HG02642 (cell line): ENCODE measurements at regions not wholly inside any gene's neighbourhood (a gene's known extent, or its start where the extent isn't known, plus 50 kb on each side); places are given as distances from the start of the nearest gene placed in this dataset.

Experiments
- ATAC-seq: cut with Tn5 transposase; IDR thresholded peaks from one replicate; pipeline ENCODE4 v1.9.1; 2021; ENCODE audit warnings: mild to moderate bottlenecking; ENCODE audit not compliant: unreplicated experiment, poor library complexity

- no peak for ATAC-seq
These were observed 99.1 kb upstream of the NRXN3 start for GRCh38 chr14:78071016-78071549.

DNA sequence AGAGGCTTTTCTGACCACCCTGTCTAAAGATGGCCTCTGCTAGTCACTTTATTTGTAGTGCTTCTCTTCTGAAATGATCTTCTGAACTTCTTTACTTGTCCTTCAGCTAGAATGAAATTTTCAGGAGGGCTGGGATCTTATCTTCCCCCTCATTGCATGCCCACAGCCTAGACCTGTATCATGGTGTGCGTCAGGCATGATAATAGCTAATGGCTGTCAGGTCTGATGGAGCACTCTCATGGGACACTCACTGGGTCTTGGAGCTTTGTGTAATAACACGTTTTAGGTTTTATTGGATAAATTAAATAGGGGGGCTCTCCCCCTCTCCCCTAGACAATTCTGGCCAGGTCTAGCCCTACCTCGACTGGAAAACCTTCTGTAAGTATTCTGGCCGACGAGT is 97.1 kb upstream of the NRXN3 start:
- ATAC-seq = no peak

- ATAC-seq = no peak
These were observed 95.6 kb upstream of the NRXN3 start for GRCh38 chr14:78074561-78074960.

DNA sequence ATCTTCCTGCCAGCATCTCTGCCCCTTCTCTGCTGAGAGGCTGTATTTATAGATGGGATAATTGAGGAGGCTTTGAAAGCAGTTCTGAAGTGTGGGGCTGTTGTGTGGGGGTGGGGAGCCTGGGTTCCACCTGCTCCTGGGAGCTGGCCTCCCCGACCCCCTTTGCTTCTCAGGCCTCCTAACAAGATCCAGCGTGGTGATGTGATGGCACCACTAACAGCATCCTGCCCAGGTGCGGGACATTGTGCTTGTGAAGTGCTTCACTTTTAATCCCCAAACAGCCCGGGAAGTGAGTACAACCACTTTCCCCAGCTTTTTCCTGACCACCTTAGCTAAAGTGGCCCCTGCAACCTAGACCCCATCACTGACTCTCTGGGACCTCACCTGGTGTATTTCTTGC is 95.1 kb upstream of the NRXN3 start:
- ATAC-seq = no peak

GRCh38 chr14:78075555-78076277 is 94.5 kb upstream of the NRXN3 start:
- ATAC-seq = no peak

- ATAC-seq = no peak
These were observed 88.9 kb upstream of the NRXN3 start for GRCh38 chr14:78081245-78081644.

GRCh38 chr14:78083837-78084236 is 86.3 kb upstream of the NRXN3 start:
- no peak for ATAC-seq

- no peak for ATAC-seq
These were observed 83.8 kb upstream of the NRXN3 start for GRCh38 chr14:78086342-78086741.

DNA sequence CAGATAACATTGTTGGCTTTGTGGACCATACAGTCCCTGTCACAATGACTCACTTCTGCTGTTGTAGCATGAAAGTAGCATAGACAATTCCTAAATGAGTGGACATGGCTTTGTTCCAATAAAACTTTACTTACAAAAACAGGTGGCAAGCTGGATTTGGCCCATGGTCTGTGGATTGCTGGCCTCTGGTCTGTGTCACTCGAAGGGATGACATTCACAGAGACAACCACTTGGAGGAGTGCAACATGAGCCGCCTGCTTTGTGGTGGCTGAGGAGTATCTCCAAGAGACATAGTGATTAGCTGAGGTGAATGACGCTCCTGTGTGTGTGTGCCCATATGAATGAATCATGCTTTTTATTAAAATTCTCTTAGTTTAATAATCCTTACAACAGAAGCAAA is 81.3 kb upstream of the NRXN3 start:
- no peak for ATAC-seq

GRCh38 chr14:78090864-78091263 is 79.3 kb upstream of the NRXN3 start:
- no peak for ATAC-seq

DNA sequence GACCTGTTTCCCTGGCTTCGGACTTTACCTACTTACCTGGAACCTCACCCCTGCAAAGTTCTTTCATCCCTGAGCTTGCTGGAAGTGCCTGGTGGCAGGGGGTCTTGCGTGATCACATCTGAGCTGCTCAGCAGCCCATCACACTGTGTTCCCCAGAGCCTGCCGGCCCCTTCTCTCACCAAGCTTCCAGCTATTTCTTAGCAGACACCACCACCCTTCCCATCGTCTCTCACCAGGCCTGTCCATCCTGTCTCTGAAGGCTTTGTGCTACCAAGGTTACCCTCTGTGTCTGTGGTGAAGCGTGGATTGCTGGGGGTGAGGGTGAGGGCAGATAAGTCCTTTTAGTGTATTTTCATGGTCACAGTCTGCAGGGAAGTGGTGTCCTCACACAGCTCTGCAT is 78.8 kb upstream of the NRXN3 start:
- no peak for ATAC-seq

DNA sequence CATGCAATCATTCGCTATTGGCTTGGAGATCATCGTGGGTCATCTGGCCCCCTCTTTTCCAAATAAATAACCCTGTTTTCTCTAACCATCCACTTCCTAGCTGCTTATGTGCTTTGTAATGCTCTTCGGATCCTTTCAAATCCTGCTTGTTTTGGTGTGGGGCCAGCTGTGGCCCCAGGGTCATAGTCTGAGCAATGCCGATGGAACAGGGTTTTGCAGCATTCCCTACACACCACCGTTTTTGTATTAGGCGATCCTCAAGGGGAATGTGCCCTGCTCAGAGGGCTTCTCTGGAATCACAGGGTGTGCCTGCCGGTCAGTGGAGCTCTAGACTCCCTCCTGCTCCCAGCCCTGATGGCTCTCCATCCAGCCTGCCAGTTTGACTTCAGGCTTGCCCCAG is 78.1 kb upstream of the NRXN3 start:
- no peak for ATAC-seq

DNA sequence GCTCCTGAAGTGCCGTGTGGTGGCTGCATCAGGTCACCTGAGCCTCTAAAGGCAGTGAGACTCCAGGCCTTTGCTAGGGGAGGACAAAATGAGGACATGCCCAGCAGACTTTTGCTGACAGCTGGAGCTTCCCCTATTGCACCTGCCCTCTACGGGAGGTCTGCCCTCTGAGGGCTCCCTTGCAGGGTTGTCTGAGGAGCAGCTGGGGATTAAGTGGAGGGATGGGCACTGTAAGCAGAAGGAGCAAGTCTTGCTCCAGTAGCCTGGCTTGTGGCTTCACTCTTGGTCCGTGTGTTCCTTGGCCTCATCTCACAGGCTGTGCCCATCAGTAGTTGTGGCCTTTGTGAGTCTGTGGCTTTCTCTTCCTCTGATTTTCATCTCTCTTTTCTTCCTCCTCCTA is 66.9 kb upstream of the NRXN3 start:
- no peak for ATAC-seq

DNA sequence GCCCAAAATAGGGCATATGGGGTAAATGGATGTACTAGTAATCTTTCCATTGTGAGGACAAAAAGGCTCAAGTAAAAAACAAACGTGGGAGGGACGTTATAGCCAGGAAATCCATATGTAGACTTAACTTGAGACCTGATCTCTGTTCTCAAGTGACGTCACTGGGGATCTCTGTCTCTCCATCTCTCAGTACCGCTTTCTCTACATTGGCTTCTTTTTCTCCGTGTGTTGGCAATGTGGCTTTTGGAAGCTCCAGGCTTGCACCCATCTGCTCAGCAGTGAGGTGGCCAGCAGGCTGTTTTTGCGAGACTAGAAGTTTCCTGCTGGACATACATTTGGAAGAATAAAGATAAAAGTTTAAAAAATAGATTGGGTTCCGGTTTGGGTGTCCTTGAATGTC is 66.0 kb upstream of the NRXN3 start:
- ATAC-seq = no peak

- no peak for ATAC-seq
These were observed 65.5 kb upstream of the NRXN3 start for GRCh38 chr14:78104655-78105054.

- no peak for ATAC-seq
These were observed 63.8 kb upstream of the NRXN3 start for GRCh38 chr14:78106381-78106780.

DNA sequence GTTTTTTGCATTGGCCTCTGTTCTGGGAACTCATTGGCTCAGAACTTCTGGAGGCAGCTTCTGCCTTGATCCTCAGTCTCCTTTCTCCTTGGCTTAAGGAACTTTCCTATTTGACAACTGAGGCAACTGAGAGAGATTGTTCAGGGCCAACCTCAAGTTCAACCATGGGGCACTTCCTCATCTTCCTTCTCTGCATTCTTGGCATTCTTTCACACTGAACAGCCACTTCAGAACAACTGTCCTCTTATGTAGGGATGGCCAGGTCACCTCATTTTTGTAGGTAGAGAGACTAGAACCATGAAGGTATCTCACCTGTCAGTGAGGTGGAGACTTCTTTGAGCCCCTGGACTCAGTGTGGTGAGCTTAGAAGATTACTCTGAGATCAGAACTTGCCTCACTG is 63.0 kb upstream of the NRXN3 start:
- ATAC-seq = no peak

DNA sequence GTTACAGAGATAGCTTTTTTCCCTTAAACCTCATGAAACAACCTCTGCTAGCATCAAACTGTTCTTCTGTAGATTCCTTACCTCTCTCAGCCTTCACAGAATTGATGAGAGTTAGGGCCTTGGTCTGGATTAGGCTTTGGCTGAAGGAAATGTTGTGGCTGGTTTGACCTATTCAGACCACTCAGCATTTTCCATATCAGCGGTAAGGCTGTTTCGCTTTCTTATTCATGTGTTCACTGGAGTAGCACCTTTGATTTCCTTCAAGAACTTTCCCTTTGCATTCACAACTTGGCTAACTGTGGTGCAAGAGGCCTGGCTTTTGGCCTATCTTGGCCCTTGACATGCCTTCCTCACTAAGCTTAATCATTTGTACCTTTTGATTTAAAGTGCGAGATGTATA is 50.7 kb upstream of the NRXN3 start:
- ATAC-seq = no peak
